ENCODE measurements at regions not wholly inside any gene's neighbourhood (a gene's known extent, or its start where the extent isn't known, plus 50 kb on each side); places are given as distances from the start of the nearest gene placed in this dataset.

GRCh38 chr2:48145845-48146452, 168.5 kb upstream of the FOXN2 start:
- Histone ChIP-seq H3K27ac (no peak overlapping the region), H3K4me1 (ENCODE audit: insufficient read depth) (no peaks in the 10 kb centered on the region), H3K4me3 (no peak overlapping the region), H3K36me3 (no peaks in the 10 kb centered on the region), H3K27me3 (no peaks in the 10 kb centered on the region), H3K9me3 (no peaks in the 10 kb centered on the region)
- TF ChIP-seq EP300 (IDR thresholded peaks at IDR 0.05): no peak
- TF ChIP-seq CTCF (IDR thresholded peaks at IDR 0.05): no peak
- TF ChIP-seq POLR2A (IDR thresholded peaks at IDR 0.05): no peak
- WGBS, 3 donors: 83 to 90% (median 85%) methylated on average over 6 of the region's 6 CpGs
- intact Hi-C loops (cut with DNase I): no loop called here
- no peak for DNase-seq

GRCh38 chr2:48146552-48146951, 167.9 kb upstream of the FOXN2 start:
- intact Hi-C loops (cut with DNase I): no loop called here
- Histone ChIP-seq H3K36me3 (no peaks in the 10 kb centered on the region), H3K27ac (no peak overlapping the region), H3K9me3 (no peaks in the 10 kb centered on the region), H3K4me1 (ENCODE audit: insufficient read depth) (no peaks in the 10 kb centered on the region), H3K4me3 (no peak overlapping the region), H3K27me3 (no peaks in the 10 kb centered on the region)
- TF ChIP-seq CTCF (IDR thresholded peaks at IDR 0.05) (no peak), POLR2A (IDR thresholded peaks at IDR 0.05) (no peak), EP300 (IDR thresholded peaks at IDR 0.05) (no peak)
- WGBS, 3 donors: 95 to 98% (median 96%) methylated on average over 6 of the region's 6 CpGs
- DNase-seq: no peak

- TF ChIP-seq CTCF (IDR thresholded peaks at IDR 0.05): no peak
- no peak for TF ChIP-seq POLR2A (IDR thresholded peaks at IDR 0.05)
- no peak for TF ChIP-seq EP300 (IDR thresholded peaks at IDR 0.05)
- H3K27ac ChIP-seq: no peak overlapping the region
- H3K9me3 ChIP-seq: no peaks in the 10 kb centered on the region
- H3K27me3 ChIP-seq: no peaks in the 10 kb centered on the region
- intact Hi-C loops (cut with DNase I): no loop called here
- DNase-seq: no peak
- no peaks in the 10 kb centered on the region for H3K36me3 ChIP-seq
- no peaks in the 10 kb centered on the region for H3K4me1 ChIP-seq (ENCODE audit: insufficient read depth)
- no peak overlapping the region for H3K4me3 ChIP-seq
Observed at GRCh38 chr2:48147719-48148118, 166.8 kb upstream of the FOXN2 start.

GRCh38 chr2:48148841-48149430, 165.5 kb upstream of the FOXN2 start:
- H3K9me3 ChIP-seq: no peaks in the 10 kb centered on the region
- intact Hi-C loops (cut with DNase I): no loop called here
- no peak for DNase-seq
- H3K27ac ChIP-seq: no peak overlapping the region
- no peaks in the 10 kb centered on the region for H3K27me3 ChIP-seq
- H3K4me3 ChIP-seq: no peak overlapping the region
- WGBS, 3 donors: 70 to 85% (median 79%) methylated on average over 2 of the region's 2 CpGs
- H3K4me1 ChIP-seq (ENCODE audit: insufficient read depth): no peaks in the 10 kb centered on the region
- TF ChIP-seq POLR2A (IDR thresholded peaks at IDR 0.05) (no peak), CTCF (IDR thresholded peaks at IDR 0.05) (no peak), EP300 (IDR thresholded peaks at IDR 0.05) (no peak)
- no peaks in the 10 kb centered on the region for H3K36me3 ChIP-seq

All from ovary (tissue), 7 donors.